ENCODE measurements at regions not wholly inside any gene's neighbourhood (a gene's known extent, or its start where the extent isn't known, plus 50 kb on each side); places are given as distances from the start of the nearest gene placed in this dataset.

DNA sequence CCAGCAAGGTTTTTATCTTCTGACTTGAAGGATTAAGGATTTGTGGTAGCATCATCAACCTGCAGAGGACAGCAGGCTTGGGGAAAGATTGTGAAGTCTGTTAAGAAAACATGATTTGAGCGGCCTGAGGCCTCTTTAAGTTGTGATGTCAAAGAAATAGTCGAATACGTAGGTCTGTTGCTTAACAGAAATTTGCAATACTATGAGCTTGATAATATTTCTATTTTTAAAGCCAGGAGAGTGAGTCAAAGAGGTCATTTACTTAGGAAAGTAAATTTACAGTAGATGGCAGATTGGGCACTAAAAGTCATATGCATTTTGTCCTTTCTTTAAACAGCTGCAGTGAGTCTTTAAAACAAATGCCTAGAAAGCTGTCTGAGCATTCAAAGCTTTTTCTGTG is 336.3 kb downstream of the DIPK2A start:
- DNase-seq = no peak

DNA sequence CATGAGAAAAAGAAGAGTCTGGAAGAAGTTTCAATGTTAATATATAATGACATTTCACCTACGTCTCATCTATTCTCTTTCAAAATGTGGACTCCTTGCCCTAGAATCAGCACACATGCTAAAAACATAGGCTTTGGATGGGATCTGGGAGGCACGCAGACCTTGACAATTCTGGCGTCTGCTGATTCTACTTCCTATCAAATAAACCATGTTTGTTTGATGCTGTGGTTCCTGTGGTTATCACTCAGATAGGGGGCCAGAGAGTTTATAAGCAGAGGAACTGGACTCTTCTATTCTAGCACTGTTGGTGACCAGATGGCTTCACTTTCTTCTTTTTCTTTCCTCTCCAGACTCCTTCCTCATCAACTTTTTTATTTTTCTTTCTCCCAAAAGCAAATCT is 336.8 kb downstream of the DIPK2A start:
- no peak for DNase-seq

DNA sequence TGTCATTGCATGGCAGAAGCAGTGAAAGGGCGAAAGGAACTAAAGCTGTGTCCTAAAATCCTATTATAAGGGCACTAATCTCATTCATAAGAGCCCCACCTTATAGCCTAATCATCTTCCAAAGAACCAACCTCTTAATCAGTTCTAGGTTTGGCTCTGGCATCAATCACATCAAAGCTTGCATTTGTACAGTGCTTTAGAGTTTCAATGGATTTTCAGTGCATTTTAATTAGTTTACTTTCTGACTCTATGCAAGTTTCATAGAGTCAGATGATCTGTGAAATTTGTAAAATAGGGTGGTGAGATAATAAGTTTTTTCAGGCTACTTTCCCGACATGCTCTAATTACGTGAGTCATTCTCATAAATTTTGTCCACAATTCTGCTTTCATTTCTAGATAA is 341.1 kb downstream of the DIPK2A start:
- no peak for DNase-seq

DNA sequence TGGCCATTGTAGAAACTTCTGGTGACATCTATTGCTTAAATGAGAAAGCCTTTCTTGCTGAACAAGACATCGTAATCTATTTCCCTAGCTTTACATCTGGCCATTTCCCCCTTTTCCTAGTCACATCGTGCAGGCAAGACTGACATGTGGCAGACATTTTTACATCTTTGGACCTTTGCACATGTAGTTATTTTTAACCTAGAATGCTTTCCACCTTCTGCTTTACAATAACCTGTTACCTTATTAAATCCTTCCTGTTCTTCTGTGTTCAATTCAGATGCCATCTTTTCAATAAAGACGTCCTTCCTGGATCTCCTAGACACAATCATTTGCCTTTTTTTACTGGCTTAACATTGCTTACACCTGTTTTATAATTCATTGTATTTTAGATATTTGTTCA is 343.3 kb downstream of the DIPK2A start:
- no peak for DNase-seq

DNA sequence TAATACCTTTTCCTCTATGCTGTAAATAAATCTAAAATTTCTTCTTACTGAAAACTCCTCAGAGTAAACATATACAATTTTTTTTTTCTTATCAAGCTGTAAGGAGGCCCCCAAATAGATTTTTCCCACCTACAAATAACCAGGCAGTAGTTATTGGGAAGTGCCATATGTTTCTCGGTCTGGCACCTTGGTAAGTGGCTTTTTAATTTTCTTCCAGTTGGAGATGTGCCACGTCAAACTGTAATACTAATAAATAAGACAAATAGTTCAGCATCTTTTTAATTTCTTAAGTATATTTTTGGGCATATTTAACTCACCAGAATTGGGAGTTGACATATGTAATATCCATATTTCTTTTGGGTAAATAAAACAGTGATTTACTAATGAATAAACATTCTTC is 346.3 kb downstream of the DIPK2A start:
- no peak for DNase-seq

DNA sequence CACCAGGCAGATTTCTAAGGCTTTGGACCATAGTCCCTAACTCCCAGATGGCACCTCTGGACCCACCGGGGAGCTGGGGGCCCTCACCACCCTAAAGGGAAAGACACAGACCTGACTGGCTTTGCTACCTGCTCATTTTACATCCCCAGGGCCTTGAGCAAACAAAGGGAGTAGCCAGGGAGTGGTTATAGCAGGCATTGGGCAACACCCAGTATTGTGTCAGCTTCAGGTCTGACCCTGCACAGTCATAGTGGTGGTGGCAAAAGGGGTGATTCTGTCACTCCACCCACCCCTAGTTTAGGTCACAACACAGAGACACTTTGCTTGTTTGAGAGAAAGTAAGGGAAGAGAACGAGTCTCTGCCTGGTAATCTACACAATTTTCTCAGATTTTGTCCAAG is 352.5 kb downstream of the DIPK2A start:
- no peak for DNase-seq

DNA sequence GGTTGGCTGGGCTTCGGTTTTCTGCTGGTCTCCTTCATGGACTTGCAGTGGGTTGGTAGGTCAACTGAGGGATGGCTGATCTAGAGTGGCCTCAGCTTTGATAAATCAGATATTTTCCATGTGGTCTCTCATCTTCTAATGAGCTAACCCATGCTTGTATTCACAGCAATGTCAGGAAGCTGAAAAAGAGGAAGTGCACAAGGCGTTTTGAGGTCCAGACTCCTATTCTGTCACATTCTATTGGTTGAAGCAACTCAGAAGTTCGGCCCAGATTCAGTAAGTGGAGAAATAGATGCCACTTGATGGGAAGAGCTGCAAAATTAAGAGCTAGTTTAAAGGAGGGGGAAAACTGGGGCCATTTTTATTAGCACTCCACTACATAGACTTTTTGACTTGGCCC is 361.2 kb downstream of the DIPK2A start:
- DNase-seq = no peak

DNA sequence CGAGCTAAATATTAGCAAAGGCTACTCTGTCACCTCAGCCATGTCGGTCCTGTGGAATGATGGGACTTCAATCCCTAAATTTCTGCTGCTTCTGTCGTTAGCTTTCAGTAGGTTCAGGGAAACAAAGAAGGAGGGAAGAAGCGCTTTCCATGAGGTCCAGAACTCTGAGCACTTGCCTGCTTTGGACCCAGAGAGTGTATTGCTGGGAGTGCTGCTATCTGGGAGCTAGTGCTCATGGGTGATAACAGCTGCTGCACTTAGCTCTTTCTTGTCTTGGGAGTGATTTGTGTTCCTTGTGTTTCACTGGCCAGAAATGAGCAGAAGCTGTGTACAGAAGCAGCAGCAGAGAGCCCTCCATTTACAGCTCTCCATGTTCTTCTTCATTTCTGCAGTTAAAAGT is 369.8 kb downstream of the DIPK2A start:
- no peak for DNase-seq

DNA sequence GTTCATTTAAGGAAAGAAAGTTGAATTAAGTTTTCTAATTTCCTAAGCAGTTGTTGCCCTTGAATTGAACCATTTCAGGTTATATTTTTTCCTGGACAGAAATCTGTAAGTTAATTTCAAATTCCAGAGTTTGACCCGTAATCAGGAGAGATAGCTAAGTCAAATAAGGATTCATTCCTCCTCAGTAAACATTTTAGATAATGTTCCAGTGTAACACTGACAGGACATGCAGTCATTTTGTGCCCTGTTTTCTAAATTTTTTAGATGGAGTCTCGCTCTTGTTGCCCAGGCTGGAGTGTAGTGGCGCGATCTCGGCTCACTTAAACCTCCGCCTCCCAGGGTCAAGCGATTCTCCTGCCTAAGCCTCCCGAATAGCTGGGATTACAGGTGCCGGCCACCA is 371.7 kb downstream of the DIPK2A start:
- no peak for DNase-seq

DNA sequence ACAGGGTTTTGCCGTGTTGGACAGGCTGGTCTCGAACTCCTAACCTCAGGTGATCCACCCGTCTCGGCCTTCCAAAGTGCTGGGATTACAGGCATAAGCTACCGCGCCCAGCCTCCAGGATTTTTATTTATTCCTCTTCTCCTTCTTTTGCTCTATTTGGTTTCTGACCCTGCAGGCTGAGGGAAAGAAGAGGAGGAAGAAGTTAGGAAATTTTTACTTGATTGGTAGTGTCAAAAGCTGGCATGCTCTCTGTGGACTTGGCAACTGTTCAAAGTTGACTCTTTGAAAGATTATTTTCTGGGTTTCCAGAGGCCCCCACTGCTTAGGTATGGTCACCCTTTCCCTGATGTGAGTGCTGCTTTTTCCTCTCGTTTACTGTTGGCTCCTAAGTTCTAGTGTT is 372.2 kb downstream of the DIPK2A start:
- no peak for DNase-seq

DNA sequence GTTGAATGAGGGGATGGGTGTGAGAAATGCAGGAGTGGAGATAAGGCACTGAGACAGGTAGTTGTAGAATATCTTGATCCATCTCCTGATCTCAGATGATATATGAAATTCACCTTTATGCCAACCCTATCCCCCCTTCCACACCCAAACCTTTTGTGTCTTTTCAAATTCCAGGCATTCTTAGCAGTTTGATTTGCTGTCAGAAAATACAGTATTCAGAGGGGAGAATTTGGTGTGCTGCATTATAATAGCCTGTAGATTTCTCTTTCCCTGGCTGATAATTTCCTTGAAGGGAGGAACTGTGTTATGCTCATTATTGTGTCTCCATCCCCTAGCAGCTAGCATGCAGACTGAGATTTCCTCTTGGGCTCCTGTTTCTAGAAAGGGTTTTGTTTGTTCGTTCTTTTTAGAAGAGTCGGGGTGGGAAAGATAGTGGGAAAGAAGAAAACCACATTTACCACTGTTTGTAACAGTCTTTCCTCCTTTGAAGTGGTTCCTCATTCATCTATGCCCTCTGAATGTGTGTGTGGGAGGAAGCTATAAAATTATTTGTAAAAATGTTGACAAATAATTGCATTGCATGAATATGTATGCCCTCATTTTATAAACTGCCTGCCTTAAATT is 373.4 kb downstream of the DIPK2A start:
- DNase-seq = no peak

DNA sequence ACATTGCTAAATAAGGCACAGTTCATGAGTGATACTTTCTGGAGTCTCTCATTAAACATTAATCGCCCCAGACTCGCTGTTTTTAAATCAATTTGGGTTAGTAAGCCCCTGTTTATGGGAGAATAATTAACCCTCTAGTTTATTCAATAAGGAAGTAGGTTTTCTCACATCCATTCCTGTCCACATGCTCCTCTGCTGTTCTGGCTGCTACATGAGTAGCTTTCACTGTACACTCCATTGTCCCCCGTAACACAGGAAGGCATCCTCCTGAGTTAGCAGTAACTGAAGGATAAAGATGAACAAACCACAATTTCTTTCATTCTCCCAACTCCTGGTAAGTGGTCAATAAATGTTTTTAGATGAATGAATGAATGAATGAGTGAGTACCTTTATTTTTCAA is 378.5 kb downstream of the DIPK2A start:
- DNase-seq = no peak

DNA sequence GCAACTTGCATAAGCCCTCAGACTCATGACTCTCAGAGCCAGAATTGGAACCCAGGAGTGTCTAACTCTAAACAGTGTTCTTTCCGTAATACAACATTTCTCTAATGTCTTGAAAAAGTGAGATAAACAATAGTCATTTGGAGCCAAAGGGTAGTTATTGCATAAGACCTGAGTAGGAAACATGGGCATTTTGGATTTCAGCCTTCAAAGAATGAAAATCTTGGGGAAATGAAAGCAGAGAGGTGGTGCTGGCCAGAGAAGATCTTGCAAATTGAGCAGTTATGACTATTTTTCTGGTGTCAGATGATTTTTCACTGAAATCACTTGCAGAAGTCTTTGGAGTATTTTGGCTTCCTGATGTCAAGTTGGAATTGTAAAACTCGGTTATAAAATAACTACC is 379.4 kb downstream of the DIPK2A start:
- no peak for DNase-seq

DNA sequence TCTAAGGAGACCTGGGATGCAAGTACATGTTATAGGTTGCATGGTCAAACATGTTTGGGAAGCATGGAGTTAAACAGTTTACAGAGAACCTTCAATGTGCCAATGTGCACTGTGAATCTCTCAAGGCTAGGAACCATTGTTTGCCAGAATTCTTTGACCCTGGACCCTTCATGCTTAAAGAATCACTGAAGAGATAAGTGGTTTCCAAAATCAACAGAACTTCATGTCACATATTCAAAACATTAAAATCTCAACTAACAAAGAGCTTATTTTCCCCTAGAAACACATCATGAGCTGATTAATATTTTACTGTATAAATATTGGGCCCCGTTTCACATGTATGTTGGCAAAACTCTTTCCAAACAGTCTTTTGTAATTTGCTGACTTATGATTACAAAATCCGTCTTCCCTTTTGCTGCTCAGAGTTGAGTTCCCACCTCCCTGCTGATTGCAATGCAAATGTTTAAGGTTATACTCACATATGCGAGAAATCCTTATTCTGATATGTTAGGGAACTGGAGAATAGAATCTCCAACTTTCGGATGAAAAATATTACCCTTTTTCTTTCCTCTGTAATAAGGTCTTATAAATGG is 380.2 kb downstream of the DIPK2A start:
- no peak for DNase-seq

DNA sequence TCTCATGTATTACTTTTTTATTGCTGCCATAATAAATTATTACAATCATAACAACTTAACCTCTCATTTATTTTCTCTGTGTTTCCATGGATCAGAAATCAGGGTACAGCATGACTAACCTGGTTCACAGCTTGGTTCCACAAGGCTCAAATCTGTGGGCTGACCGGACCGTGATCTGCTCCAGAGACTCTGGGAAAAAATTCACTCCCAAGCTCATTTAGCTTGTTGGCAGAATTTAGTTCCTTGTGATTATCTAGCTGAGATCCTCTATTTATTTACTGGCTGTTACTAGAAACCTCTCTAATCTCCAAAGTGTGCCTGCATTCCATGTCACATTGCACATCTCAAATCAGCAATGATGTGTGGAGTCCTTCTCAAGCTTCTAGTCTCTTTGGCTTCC is 386.6 kb downstream of the DIPK2A start:
- DNase-seq = no peak

DNA sequence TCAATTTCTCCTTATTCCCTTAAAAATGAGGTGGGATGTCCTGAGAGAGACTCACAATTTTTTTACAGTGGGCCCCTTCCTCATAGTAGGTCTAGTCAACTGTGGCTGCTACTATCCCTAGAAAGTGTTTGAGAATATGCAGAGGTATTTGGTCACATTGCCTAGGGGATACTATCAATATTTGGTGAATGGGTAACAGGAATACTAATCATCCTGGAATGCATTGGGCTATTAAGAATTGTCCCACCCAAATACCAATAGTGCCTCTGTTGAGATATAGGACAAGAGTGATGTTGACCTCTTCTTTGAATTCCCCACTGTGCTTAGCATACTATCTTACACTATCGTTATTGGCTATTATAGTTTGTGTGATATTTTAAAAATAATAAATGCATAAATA is 389.4 kb downstream of the DIPK2A start:
- no peak for DNase-seq

DNA sequence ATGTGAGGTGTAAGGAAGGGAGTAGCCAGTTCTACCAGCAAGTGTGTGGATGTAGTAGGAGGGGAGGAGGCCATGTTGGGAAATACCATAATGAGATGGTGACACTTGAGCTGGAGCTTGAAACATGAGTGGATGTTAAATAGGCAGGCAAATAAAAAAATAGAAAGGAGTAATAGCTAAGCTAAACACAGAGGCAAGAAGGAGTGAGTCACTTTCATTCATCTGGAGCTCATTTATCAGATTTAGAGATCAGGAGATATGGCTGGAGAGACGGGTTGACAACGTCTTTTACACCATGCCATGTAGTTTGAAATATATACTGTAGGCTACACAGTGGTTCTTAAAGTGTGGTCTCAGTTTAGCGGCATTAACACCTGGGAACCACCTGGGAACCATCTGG is 390.5 kb downstream of the DIPK2A start:
- DNase-seq = no peak

DNA sequence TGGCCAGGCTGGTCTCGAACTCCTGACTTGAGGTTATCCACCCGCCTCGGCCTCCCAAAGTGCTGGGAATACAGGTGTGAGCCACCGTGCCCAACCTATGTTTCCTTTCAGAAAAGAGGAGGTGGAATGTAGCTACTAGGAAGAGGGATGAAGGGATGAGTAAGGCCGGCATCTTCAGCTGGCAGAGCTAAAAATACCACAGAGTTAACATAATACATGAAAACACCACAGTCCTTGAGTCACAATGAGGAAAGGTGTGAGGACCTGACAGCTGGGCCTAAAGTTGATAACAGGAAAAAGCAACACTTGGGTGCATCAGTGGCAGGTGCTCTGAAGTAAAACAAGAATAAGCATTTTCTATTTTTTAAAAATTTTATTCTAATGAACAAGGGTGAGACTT is 392.2 kb downstream of the DIPK2A start:
- no peak for DNase-seq

DNA sequence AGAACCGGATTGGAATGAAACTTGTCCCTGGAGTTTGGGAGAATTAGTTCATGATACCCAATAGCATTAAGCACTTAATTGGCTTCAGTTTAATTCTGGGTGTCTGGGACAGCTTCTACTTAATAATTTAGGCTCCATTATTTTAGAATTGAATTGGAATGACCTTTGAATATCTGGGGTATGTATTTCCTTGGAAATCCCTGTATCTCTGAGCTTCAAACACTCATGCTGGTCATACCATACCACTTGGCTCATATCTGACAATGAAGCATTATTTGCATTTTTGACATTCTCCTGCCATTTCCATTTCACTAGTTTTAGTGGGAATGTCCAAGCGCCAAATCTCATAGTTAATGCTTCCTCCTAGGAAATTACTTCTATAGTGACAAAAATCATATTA is 393.1 kb downstream of the DIPK2A start:
- no peak for DNase-seq

DNA sequence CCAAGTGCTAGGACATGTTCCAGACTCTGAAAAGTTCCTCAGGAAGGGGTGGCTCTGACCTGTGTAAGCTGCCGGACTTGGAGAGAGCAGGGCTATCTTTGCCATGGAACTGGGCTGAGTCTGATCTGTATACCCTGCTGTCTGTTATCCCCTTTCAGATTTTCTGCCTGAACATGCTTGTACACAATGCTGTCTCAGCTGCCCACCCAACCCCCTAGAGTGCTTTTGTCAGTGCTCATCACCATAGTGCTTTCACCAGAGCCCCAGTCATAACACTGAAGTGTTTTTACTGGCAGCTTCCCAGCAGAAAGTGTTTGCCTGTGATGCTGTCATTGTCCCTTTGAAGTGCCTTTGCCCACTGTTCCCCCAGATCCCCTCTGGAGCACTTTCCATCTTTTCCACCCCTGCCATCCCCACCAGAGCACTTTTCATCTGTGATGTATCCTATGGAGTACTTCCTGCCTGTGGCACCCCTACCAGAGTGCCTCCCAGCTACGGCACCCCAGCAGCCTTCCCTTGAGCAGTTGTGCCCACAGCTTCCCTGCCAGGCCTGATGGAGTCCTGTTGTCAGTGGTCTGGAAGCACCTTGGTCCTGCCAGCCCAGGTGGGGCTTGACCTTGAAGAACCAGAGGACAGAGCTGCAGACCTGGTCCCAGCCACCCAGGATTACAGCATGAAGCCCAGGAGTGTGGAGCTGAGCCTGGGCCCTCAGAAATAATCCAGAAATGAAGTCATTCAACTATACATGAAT is 397.7 kb downstream of the DIPK2A start:
- DNase-seq = no peak

DNA sequence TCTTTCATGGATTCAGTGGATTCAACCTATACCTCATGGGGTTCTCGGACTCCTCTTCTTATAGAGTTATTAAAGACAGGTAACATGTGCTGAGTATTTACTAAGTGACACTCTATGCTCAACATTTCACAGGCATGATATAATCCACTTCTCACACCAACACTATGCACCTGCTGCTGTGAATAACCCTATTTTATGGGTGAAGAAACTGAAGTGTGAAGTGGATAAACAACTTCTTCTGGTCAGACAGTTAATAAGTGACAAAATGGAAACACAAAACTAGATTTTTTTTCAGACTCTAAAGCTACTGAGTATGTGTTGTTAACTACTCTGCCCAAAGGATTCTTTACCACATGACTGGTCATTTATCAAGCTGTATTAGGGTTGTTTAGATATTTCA is 403.5 kb downstream of the DIPK2A start:
- no peak for DNase-seq

DNA sequence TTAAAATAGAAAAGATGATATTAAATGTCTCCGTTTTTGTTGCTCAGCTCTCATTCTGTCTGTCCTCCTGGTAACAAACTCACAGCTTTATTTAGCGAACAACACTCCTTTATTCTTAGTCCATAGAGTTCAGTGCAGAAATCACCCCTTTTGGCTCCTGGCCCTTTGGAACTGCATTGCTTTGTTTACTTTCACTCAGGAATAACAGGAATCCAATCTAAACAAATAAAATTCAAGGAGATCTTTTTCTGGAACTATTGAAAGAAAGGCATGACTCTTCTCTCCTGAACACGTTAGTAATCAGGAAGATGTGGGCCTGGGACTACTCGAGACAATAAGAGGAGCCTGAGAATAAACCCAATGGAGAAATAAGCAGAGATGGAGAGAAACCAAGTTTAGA is 409.2 kb downstream of the DIPK2A start:
- DNase-seq = no peak

DNA sequence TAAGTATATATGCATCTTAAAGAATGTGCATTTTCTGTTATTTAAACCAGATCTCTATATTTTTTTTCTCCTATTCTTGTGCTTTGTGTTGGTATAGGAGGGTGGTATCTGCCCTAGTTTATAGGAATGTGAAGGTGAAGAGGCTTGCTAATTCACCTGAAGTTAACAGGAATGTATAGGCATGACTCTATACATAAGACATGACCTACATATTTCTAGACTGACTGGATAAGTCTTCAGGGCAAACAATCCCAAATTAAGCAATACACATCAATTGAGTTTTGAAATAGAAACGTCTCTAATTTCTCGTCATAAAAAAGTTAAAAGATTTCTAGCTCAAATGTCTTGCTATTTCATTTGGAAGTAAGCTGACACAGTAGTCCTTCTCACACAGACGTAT is 410.0 kb downstream of the DIPK2A start:
- DNase-seq = no peak

DNA sequence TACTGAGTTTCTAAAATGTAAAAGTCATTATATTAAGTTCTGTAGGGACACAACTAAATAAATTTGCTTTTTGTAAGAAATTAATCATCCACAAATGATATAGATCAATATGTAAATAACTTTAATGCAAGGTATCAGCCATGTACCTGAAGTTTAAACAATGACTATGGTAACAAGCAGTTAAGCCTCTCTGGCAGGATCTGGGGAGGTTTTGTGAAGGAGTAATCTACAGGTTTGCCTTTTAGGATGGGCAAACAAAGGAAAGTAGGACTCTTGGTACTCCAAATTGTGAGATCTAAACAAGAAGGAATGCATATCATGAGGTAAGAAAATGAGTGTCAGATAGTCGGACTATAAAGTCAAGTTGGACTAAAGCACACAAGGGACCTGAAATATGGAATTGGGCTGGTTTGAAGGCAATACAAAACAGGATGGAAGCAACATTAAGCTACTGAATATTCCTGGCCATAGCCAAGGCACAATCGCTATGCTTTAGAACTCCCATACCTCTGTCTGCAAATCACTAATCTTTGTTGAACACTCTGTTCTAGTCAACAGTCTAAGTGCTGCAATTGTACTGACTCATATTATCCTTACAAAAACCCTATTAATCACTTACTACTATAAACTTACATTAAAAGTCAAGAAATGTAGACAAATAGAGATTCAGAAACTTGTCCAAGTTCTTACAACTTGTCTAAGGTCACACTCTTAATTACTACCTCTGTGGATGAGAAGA is 412.8 kb downstream of the DIPK2A start:
- DNase-seq = no peak

Measured in activated CD4-positive, alpha-beta T cell treated with anti-CD3 and anti-CD28 coated beads, Interleukin-2, Interleukin-6, amounts not matched to agents 100 ng/mL and 50 ng/mL, durations not matched to agents 16 hours and 8 hours (primary cell).